NOMO-1 (cell line): ENCODE measurements at regions not wholly inside any gene's neighbourhood (a gene's known extent, or its start where the extent isn't known, plus 50 kb on each side); places are given as distances from the start of the nearest gene placed in this dataset.

ENCODE experiments used
- DNase-seq, 2 experiments: peaks; one replicate each; lab custom pipeline; 2025; ENCODE audit not compliant: unreplicated experiment in 2 of 2; lab: John Stamatoyannopoulos, UW

GRCh38 chr15:96115642-96116041, 214.9 kb upstream of the NR2F2 start:
- DNase-seq: no peak

- DNase-seq: no peak
These were observed 213.2 kb upstream of the NR2F2 start for GRCh38 chr15:96117270-96117669.

- DNase-seq: no peak
These were observed 210.8 kb upstream of the NR2F2 start for GRCh38 chr15:96119734-96120133.

GRCh38 chr15:96121086-96121920, 209.2 kb upstream of the NR2F2 start:
- no peak for DNase-seq

GRCh38 chr15:96122077-96123027, 208.1 kb upstream of the NR2F2 start:
- no peak for DNase-seq

GRCh38 chr15:96123028-96123400, 207.5 kb upstream of the NR2F2 start:
- DNase-seq: no peak

GRCh38 chr15:96123630-96124187, 206.8 kb upstream of the NR2F2 start:
- DNase-seq: no peak

GRCh38 chr15:96124436-96124835, 206.1 kb upstream of the NR2F2 start:
- DNase-seq: no peak

- DNase-seq: no peak
These were observed 204.6 kb upstream of the NR2F2 start for GRCh38 chr15:96125721-96126415.

- DNase-seq: no peak
These were observed 203.6 kb upstream of the NR2F2 start for GRCh38 chr15:96126859-96127258.

GRCh38 chr15:96130734-96131133, 199.8 kb upstream of the NR2F2 start:
- no peak for DNase-seq

GRCh38 chr15:96132126-96132525, 198.4 kb upstream of the NR2F2 start:
- DNase-seq: no peak

- DNase-seq: no peak
These were observed 195.1 kb upstream of the NR2F2 start for GRCh38 chr15:96135166-96136093.

- DNase-seq: no peak
These were observed 191.5 kb upstream of the NR2F2 start for GRCh38 chr15:96138985-96139384.

GRCh38 chr15:96142498-96142897, 188.0 kb upstream of the NR2F2 start:
- DNase-seq: no peak

- DNase-seq: no peak
These were observed 185.8 kb upstream of the NR2F2 start for GRCh38 chr15:96144734-96145133.

- DNase-seq: no peak
These were observed 183.8 kb upstream of the NR2F2 start for GRCh38 chr15:96146726-96147125.

GRCh38 chr15:96147267-96147666, 183.2 kb upstream of the NR2F2 start:
- DNase-seq: no peak

GRCh38 chr15:96150254-96150653, 180.2 kb upstream of the NR2F2 start:
- no peak for DNase-seq

GRCh38 chr15:96151749-96152148, 178.8 kb upstream of the NR2F2 start:
- peak in 1 of 2 experiments; percentile 34 for DNase-seq
